ENCODE measurements at regions not wholly inside any gene's neighbourhood (a gene's known extent, or its start where the extent isn't known, plus 50 kb on each side); places are given as distances from the start of the nearest gene placed in this dataset.

GRCh38 chr12:46458500-46459102, 86.0 kb upstream of the SLC38A2 start:
- H3K4me3 Mint-ChIP-seq = peak overlapping the region; percentile 45
- no peaks in the 10 kb centered on the region for H3K9me3 Mint-ChIP-seq
- H3K27ac Mint-ChIP-seq = peak overlapping the region; percentile 72
- no peak for DNase-seq
- TF ChIP-seq CTCF (IDR thresholded peaks at IDR 0.05) = no peak
- H3K4me1 Mint-ChIP-seq (ENCODE audit: low read depth) = peaks cover 85% of the 10 kb centered on the region
- H3K27me3 Mint-ChIP-seq (ENCODE audit: insufficient read depth) = peaks cover 1% of the 10 kb centered on the region; the same call in 1 of the 2 replicates
- peaks cover 14% of the 10 kb centered on the region for H3K36me3 Mint-ChIP-seq (ENCODE audit: low read depth)

- TF ChIP-seq CTCF (IDR thresholded peaks at IDR 0.05) = no peak
- Mint-ChIP-seq H3K36me3 (ENCODE audit: low read depth) (peaks cover 14% of the 10 kb centered on the region), H3K9me3 (no peaks in the 10 kb centered on the region), H3K4me1 (ENCODE audit: low read depth) (peaks cover 92% of the 10 kb centered on the region), H3K27me3 (ENCODE audit: insufficient read depth) (peaks cover 1% of the 10 kb centered on the region; the same call in 1 of the 2 replicates), H3K27ac (peak overlapping the region; percentile 72; the same call in 1 of the 2 replicates), H3K4me3 (no peak overlapping the region)
- DNase-seq = no peak
Observed at GRCh38 chr12:46457958-46458357, 85.4 kb upstream of the SLC38A2 start.

GRCh38 chr12:46456356-46457334, 84.1 kb upstream of the SLC38A2 start:
- Mint-ChIP-seq H3K27me3 (ENCODE audit: insufficient read depth) (peaks cover 1% of the 10 kb centered on the region; the same call in 1 of the 2 replicates), H3K36me3 (ENCODE audit: low read depth) (peaks cover 14% of the 10 kb centered on the region), H3K4me1 (ENCODE audit: low read depth) (peaks cover 93% of the 10 kb centered on the region), H3K27ac (peak overlapping the region; percentile 38; the same call in 1 of the 2 replicates), H3K4me3 (no peak overlapping the region), H3K9me3 (no peaks in the 10 kb centered on the region)
- no peak for TF ChIP-seq CTCF (IDR thresholded peaks at IDR 0.05)
- no peak for DNase-seq

GRCh38 chr12:46455648-46456352, 83.2 kb upstream of the SLC38A2 start:
- no peaks in the 10 kb centered on the region for H3K9me3 Mint-ChIP-seq
- H3K27me3 Mint-ChIP-seq (ENCODE audit: insufficient read depth) = peaks cover 1% of the 10 kb centered on the region; the same call in 1 of the 2 replicates
- no peak overlapping the region for H3K4me3 Mint-ChIP-seq
- no peak for DNase-seq
- H3K27ac Mint-ChIP-seq = peak overlapping the region; percentile 60
- H3K36me3 Mint-ChIP-seq (ENCODE audit: low read depth) = peaks cover 14% of the 10 kb centered on the region
- H3K4me1 Mint-ChIP-seq (ENCODE audit: low read depth) = peaks cover 93% of the 10 kb centered on the region
- no peak for TF ChIP-seq CTCF (IDR thresholded peaks at IDR 0.05)

GRCh38 chr12:46454981-46455380, 82.4 kb upstream of the SLC38A2 start:
- peaks cover 93% of the 10 kb centered on the region for H3K4me1 Mint-ChIP-seq (ENCODE audit: low read depth)
- no peaks in the 10 kb centered on the region for H3K9me3 Mint-ChIP-seq
- DNase-seq = no peak
- no peak overlapping the region for H3K4me3 Mint-ChIP-seq
- peaks cover 14% of the 10 kb centered on the region for H3K36me3 Mint-ChIP-seq (ENCODE audit: low read depth)
- peaks cover 1% of the 10 kb centered on the region; the same call in 1 of the 2 replicates for H3K27me3 Mint-ChIP-seq (ENCODE audit: insufficient read depth)
- no peak overlapping the region for H3K27ac Mint-ChIP-seq
- no peak for TF ChIP-seq CTCF (IDR thresholded peaks at IDR 0.05)

Data from HFFc6 (cell line).